IMR-90 (cell line): ENCODE measurements at regions not wholly inside any gene's neighbourhood (a gene's known extent, or its start where the extent isn't known, plus 50 kb on each side); places are given as distances from the start of the nearest gene placed in this dataset.

Experiments
- ATAC-seq: fragments of 200-7000 bp; cut with Tn5 transposase; 2 replicates; pipeline ENCODE4 v1.9.1; 2020; ENCODE audit warnings: low read depth, mild to moderate bottlenecking, moderate library complexity
- BruUV-seq: library from RNA; stranded (reverse); fragments of 400-500 nt; replicated peaks from 2 replicates; lab custom pipeline; 2021; lab: Mats Ljungman, UMichigan
- CTCF ChIA-PET: fragments of 300-600 bp; formaldehyde crosslinking; extraction: SDS; loops from one replicate; lab custom pipeline; 2021; ENCODE audit warnings: antibody characterized with exemption; lab: Yijun Ruan, JAX
- POLR2A ChIA-PET: fragments of 300-600 bp; sonication (Branson Sonifier 250); formaldehyde crosslinking; loops from one replicate; lab custom pipeline; 2022; ENCODE audit warnings: antibody characterized with exemption; ENCODE audit not compliant: unreplicated experiment; lab: Charles Lee
- DNase-seq: peaks from one replicate; pipeline ENCODE4 v3.0.0; 2013
- H2AFZ ChIP-seq: replicated peaks from 2 replicates; pipeline ENCODE3; 2013; ENCODE audit warnings: low read length, mild to moderate bottlenecking; ENCODE audit not compliant: poor library complexity
- H2AK5ac ChIP-seq: 2 replicates; pipeline ENCODE4 v1.6.1; 2013; ENCODE audit warnings: low read depth, low read length, inconsistent platforms
- H2AK9ac ChIP-seq: replicated peaks from 2 replicates; pipeline ENCODE3; 2013; ENCODE audit warnings: mild to moderate bottlenecking, low read depth, low read length, moderate library complexity; ENCODE audit not compliant: poor library complexity
- H2BK120ac ChIP-seq: 2 replicates; pipeline ENCODE4 v1.6.1; 2013; ENCODE audit warnings: low read depth, low read length, inconsistent platforms
- H2BK15ac ChIP-seq: 3 replicates; pipeline ENCODE4 v1.6.1; 2013; ENCODE audit warnings: low read depth, low read length, inconsistent platforms
- H2BK20ac ChIP-seq: 2 replicates; pipeline ENCODE4 v1.6.1; 2013; ENCODE audit warnings: low read depth, mild to moderate bottlenecking, inconsistent platforms, low read length, moderate library complexity
- H2BK5ac ChIP-seq: 2 replicates; pipeline ENCODE4 v1.6.1; 2013; ENCODE audit warnings: mild to moderate bottlenecking, low read depth, low read length, inconsistent platforms; ENCODE audit not compliant: poor library complexity, severe bottlenecking
- H3K14ac ChIP-seq: replicated peaks from 2 replicates; pipeline ENCODE4 v1.6.1; 2013; ENCODE audit warnings: low read depth, low read length, inconsistent platforms
- H3K18ac ChIP-seq: 2 replicates; pipeline ENCODE4 v1.6.1; 2013; ENCODE audit warnings: low read depth, low read length, control low read depth
- H3K23ac ChIP-seq: 2 replicates; pipeline ENCODE4 v1.6.1; 2013; ENCODE audit warnings: low read depth, low read length, inconsistent platforms
- H3K27ac ChIP-seq: 2 replicates; pipeline ENCODE4 v1.5.1; 2013; ENCODE audit warnings: mild to moderate bottlenecking, control low read depth, low read length; ENCODE audit not compliant: insufficient read depth
- H3K27me3 ChIP-seq: 2 replicates; pipeline ENCODE4 v1.6.1; 2013; ENCODE audit warnings: low read length; ENCODE audit not compliant: control insufficient read depth, insufficient read depth
- H3K36me3 ChIP-seq: 2 replicates; pipeline ENCODE4 v1.6.1; 2013; ENCODE audit warnings: low read length, mixed read lengths; ENCODE audit not compliant: control insufficient read depth, insufficient read depth
- H3K4ac ChIP-seq: 2 replicates; pipeline ENCODE4 v1.6.1; 2013; ENCODE audit warnings: low read depth, low read length, inconsistent platforms
- H3K4me1 ChIP-seq: 2 replicates; pipeline ENCODE4 v1.6.1; 2013; ENCODE audit warnings: low read length, mixed read lengths; ENCODE audit not compliant: control insufficient read depth, insufficient read depth
- H3K4me2 ChIP-seq: 2 replicates; pipeline ENCODE4 v1.6.1; 2013; ENCODE audit warnings: low read depth, mild to moderate bottlenecking, control low read depth, low read length, moderate library complexity
- H3K4me3 ChIP-seq: 2 replicates; pipeline ENCODE4 v1.5.1; 2013; ENCODE audit warnings: low read depth, mild to moderate bottlenecking, control low read depth, low read length, moderate library complexity; ENCODE audit not compliant: insufficient read depth
- H3K56ac ChIP-seq: 2 replicates; pipeline ENCODE4 v1.6.1; 2013; ENCODE audit warnings: low read length, inconsistent platforms; ENCODE audit not compliant: insufficient read depth; ENCODE audit errors: extremely low read depth
- H3K79me1 ChIP-seq, 2 experiments: 2 replicates each; pipeline ENCODE4 v1.6.1; 2013; ENCODE audit warnings: low read length in 2 of 2, inconsistent platforms in 1 of 2, low read depth in 1 of 2
- H3K9ac ChIP-seq: 2 replicates; pipeline ENCODE4 v1.6.1; 2013; ENCODE audit warnings: low read depth, low read length, control low read depth
- H3K9me1 ChIP-seq: 2 replicates; pipeline ENCODE4 v1.6.1; 2013; ENCODE audit warnings: low read length, inconsistent platforms; ENCODE audit not compliant: insufficient read depth
- H3K9me3 ChIP-seq: 2 replicates; pipeline ENCODE4 v1.6.1; 2013; ENCODE audit warnings: low read length; ENCODE audit not compliant: control insufficient read depth, insufficient read depth
- H4K20me1 ChIP-seq: 2 replicates; pipeline ENCODE4 v1.6.1; 2013; ENCODE audit warnings: low read length, inconsistent platforms; ENCODE audit not compliant: insufficient read depth
- H4K5ac ChIP-seq: 2 replicates; pipeline ENCODE4 v1.6.1; 2013; ENCODE audit warnings: mild to moderate bottlenecking, low read depth, low read length, control low read depth
- H4K8ac ChIP-seq, 2 experiments: 2 replicates each; pipeline ENCODE4 v1.6.1; 2013; ENCODE audit warnings: low read depth in 2 of 2, low read length in 2 of 2, control low read depth in 1 of 2, inconsistent platforms in 1 of 2
- H4K91ac ChIP-seq: 2 replicates; pipeline ENCODE4 v1.6.1; 2013; ENCODE audit warnings: low read depth, low read length, inconsistent platforms; ENCODE audit not compliant: insufficient read depth
- CHD1 ChIP-seq: IDR thresholded peaks from 2 replicates; pipeline ENCODE4 v1.6.1; 2012; ENCODE audit warnings: low read depth, low read length, improper control_type of control experiment
- CTCF ChIP-seq: conservative IDR thresholded peaks from 2 replicates; pipeline ENCODE4 v1.5.1; 2012; ENCODE audit warnings: mild to moderate bottlenecking, low read depth, low read length, improper control_type of control experiment
- ELK1 ChIP-seq: fragments of 150-350 bp; IDR thresholded peaks from 2 replicates; pipeline ENCODE4 v1.6.1; 2016; ENCODE audit warnings: low read depth, mild to moderate bottlenecking, low read length, moderate library complexity, borderline replicate concordance
- MAZ ChIP-seq: IDR thresholded peaks from 2 replicates; pipeline ENCODE4 v1.6.1; 2012; ENCODE audit warnings: low read depth, mild to moderate bottlenecking, low read length, improper control_type of control experiment, moderate library complexity, borderline replicate concordance
- POLR2A ChIP-seq: IDR thresholded peaks from 2 replicates; pipeline ENCODE4 v1.6.1; 2012; ENCODE audit warnings: mild to moderate bottlenecking, low read depth, low read length
- RAD21 ChIP-seq: IDR thresholded peaks from 2 replicates; pipeline ENCODE4 v1.6.1; 2012; ENCODE audit warnings: low read length, improper control_type of control experiment
- RCOR1 ChIP-seq: IDR thresholded peaks from 2 replicates; pipeline ENCODE4 v1.6.1; 2012; ENCODE audit warnings: mild to moderate bottlenecking, low read length, improper control_type of control experiment; ENCODE audit not compliant: insufficient replicate concordance
- WGBS, 2 experiments: methylation state at CpG; one replicate each; pipeline versions ENCODE4 v1.1.5 to v1.1.7; 2013; ENCODE audit warnings: missing lambda C conversion rate in 2 of 2; ENCODE audit not compliant: insufficient read length in 1 of 2; ENCODE audit errors: extremely low coverage in 2 of 2; 5-methylcytosine and 5-hydroxymethylcytosine counted together
- dilution Hi-C: fragments of 300-500 bp; cut with HindIII; formaldehyde crosslinking; loops from one replicate; pipeline ENCODE4 v1.14.3; 2018; ENCODE audit warnings: low sequenced_read_pairs; ENCODE audit not compliant: unreplicated experiment
- in situ Hi-C: fragments of 300-500 bp; cut with MboI; formaldehyde crosslinking; loops from 3 replicates; pipeline ENCODE4 v1.14.3; 2019; ENCODE audit warnings: low sequenced_read_pairs, inconsistent platforms, mixed read lengths
- intact Hi-C: fragments of 100-400 bp; cut with micrococcal nuclease; formaldehyde crosslinking; loops from 2 replicates; pipeline ENCODE4 v1.10.0; 2022

- Histone ChIP-seq H2BK5ac (no peak overlapping the region), H3K56ac (no peak overlapping the region), H4K5ac (no peak overlapping the region), H3K27me3 (no peaks in the 10 kb centered on the region), H2AK5ac (no peak overlapping the region), H3K4me1 (no peaks in the 10 kb centered on the region), H3K4me2 (no peak overlapping the region), H3K36me3 (no peaks in the 10 kb centered on the region), H3K14ac (no peak overlapping the region), H4K20me1 (no peaks in the 10 kb centered on the region), H3K79me1 (no peaks in the 10 kb centered on the region), H3K23ac (no peak overlapping the region), H2BK120ac (no peak overlapping the region), H3K27ac (no peak overlapping the region), H3K4ac (no peak overlapping the region), H4K8ac (no peak overlapping the region), H4K91ac (no peak overlapping the region), H2BK20ac (no peak overlapping the region), H2AK9ac (no peak overlapping the region), H3K9ac (no peak overlapping the region), H3K9me3 (peaks cover 13% of the 10 kb centered on the region; the same call in 1 of the 2 replicates), H3K4me3 (no peak overlapping the region), H3K9me1 (no peaks in the 10 kb centered on the region), H2AFZ (no peak overlapping the region), H2BK15ac (no peak overlapping the region), H3K18ac (no peak overlapping the region)
- in situ Hi-C loops (no loop called here), intact Hi-C loops (no loop called here), dilution Hi-C loops (no loop called here)
- TF ChIP-seq CHD1 (no peak), POLR2A (no peak), CTCF (no peak), RAD21 (no peak), RCOR1 (no peak), MAZ (no peak), ELK1 (no peak)
- no peak for DNase-seq
- POLR2A ChIA-PET, result no interaction called here
- CTCF ChIA-PET, result no interaction called here
- no peak for ATAC-seq
- 14% methylated on average over 4 of the region's 4 CpGs; no CpG with 5 or more reads in 1 of the 2 experiments for WGBS, 2 experiments
- no TSS peak for BruUV-seq
Observed at GRCh38 chr3:13713396-13713795, 164.5 kb downstream of the FBLN2 start.
